K562 (cell line): ENCODE measurements at regions not wholly inside any gene's neighbourhood (a gene's known extent, or its start where the extent isn't known, plus 50 kb on each side); places are given as distances from the start of the nearest gene placed in this dataset.

Experiments used
- RAD21 ChIP-seq, 2 experiments: fragments of 250-450 bp in 1 of 2; fragments of 450-650 bp in 1 of 2; sonication (Bioruptor Pico) in 1 of 2; formaldehyde crosslinking in 1 of 2; IDR thresholded peaks in 1 of 2; conservative IDR thresholded peaks in 1 of 2; 2 replicates each; pipeline versions ENCODE4 v1.4.0 to v1.8.0; 2020 to 2022; ENCODE audit warnings: mild to moderate bottlenecking in 2 of 2, moderate library complexity in 1 of 2
- ZNF785 ChIP-seq: fragments of 250-450 bp; sonication (Bioruptor Pico); IDR thresholded peaks from 2 replicates; pipeline ENCODE4 v1.4.0; 2020; ENCODE audit warnings: mild to moderate bottlenecking
- TF ChIP-seq, protein P1 (sequence below), 3 experiments: IDR thresholded peaks in 2 of 3; conservative IDR thresholded peaks in 1 of 3; 2 replicates each; pipeline ENCODE4 v1.5.1; 2011 to 2012; ENCODE audit warnings: low read length in 3 of 3, mild to moderate bottlenecking in 3 of 3, control low read depth in 2 of 3, improper control_type of control experiment in 1 of 3, inconsistent platforms in 1 of 3, low read depth in 1 of 3, mixed read lengths in 1 of 3, moderate library complexity in 1 of 3; ENCODE audit not compliant: insufficient read depth in 2 of 3

DNA sequence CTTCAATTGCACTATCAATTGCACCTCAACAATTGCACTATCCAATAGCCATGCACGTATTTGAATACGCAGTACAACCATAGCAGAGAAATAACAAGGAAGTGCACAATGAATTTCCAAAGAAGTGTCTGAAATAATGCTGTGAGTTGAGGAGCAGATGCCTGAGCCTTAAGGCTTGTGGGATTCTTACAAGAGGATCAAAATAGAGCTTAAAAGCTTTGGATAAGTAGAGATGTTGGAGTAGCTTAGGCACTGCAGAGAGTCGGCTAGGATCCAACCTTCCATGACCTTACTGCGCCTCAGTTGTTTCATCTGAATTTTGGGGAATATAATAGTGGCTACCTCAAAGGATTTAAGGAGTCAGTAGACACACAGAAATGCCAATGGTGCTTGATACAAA, 196.1 kb upstream of the FLRT2 start:
- TF ChIP-seq, protein P1, sequence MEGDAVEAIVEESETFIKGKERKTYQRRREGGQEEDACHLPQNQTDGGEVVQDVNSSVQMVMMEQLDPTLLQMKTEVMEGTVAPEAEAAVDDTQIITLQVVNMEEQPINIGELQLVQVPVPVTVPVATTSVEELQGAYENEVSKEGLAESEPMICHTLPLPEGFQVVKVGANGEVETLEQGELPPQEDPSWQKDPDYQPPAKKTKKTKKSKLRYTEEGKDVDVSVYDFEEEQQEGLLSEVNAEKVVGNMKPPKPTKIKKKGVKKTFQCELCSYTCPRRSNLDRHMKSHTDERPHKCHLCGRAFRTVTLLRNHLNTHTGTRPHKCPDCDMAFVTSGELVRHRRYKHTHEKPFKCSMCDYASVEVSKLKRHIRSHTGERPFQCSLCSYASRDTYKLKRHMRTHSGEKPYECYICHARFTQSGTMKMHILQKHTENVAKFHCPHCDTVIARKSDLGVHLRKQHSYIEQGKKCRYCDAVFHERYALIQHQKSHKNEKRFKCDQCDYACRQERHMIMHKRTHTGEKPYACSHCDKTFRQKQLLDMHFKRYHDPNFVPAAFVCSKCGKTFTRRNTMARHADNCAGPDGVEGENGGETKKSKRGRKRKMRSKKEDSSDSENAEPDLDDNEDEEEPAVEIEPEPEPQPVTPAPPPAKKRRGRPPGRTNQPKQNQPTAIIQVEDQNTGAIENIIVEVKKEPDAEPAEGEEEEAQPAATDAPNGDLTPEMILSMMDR (IDR thresholded peaks at IDR 0.05 in 2 of 3, conservative IDR thresholded peaks at IDR 0.05 in 1 of 3; ENCODE audit: insufficient read depth in 2 of 3, low read depth in 1 of 3, low read length in 3 of 3) = no peak
- TF ChIP-seq ZNF785 = no peak
- TF ChIP-seq RAD21 (CRISPR knock-in tag; conservative IDR thresholded peaks at IDR 0.05 in 1 of 2, IDR thresholded peaks at IDR 0.05 in 1 of 2) = no peak
